GM12878 (cell line): ENCODE measurements at regions not wholly inside any gene's neighbourhood (a gene's known extent, or its start where the extent isn't known, plus 50 kb on each side); places are given as distances from the start of the nearest gene placed in this dataset.

Experiments
- ATAC-seq: fragments of 200-7000 bp; cut with Tn5 transposase; 3 replicates; pipeline ENCODE4 v1.9.1; 2020; ENCODE audit warnings: mild to moderate bottlenecking, moderate library complexity
- BruUV-seq: library from RNA; stranded (reverse); fragments of 400-500 nt; replicated peaks from 2 replicates; lab custom pipeline; 2021; lab: Mats Ljungman, UMichigan
- CTCF ChIA-PET: fragments of 300-600 bp; sonication (Branson Sonifier 250); formaldehyde crosslinking; extraction: SDS; loops from one replicate; lab custom pipeline; 2021; ENCODE audit warnings: inconsistent platforms; lab: Yijun Ruan, JAX
- POLR2A ChIA-PET: fragments of 350-600 bp; formaldehyde crosslinking; extraction: SDS; loops from one replicate; lab custom pipeline; 2021; ENCODE audit warnings: inconsistent platforms; lab: Charles Lee
- RAD21 ChIA-PET: fragments of 300-600 bp; sonication (Branson Sonifier 250); formaldehyde crosslinking; loops from one replicate; lab custom pipeline; 2023; ENCODE audit warnings: antibody characterized with exemption; ENCODE audit not compliant: unreplicated experiment; lab: Charles Lee
- SMC1A ChIA-PET: fragments of 300-600 bp; sonication (Branson Sonifier 250); formaldehyde crosslinking; loops from one replicate; lab custom pipeline; 2023; ENCODE audit not compliant: unreplicated experiment, uncharacterized antibody; lab: Charles Lee
- DNase-seq: peaks from one replicate; pipeline ENCODE4 v3.0.0-alpha.2; 2011; ENCODE audit warnings: low read depth, low spot score
- FAIRE-seq: peaks from 3 replicates; lab custom pipeline; 2011; peaks lifted over from hg19 to GRCh38; lab: Jason Lieb, UNC
- H2AFZ ChIP-seq: 2 replicates; pipeline ENCODE4 v1.6.0; 2011; ENCODE audit warnings: low read depth, low read length, control low read depth; ENCODE audit not compliant: control insufficient read depth
- H3K27ac ChIP-seq: 2 replicates; pipeline ENCODE4 v1.5.1; 2011; ENCODE audit warnings: control low read depth; ENCODE audit not compliant: control insufficient read depth, insufficient read depth
- H3K27me3 ChIP-seq, 2 experiments: replicated peaks in 1 of 2; 2 replicates each; pipeline versions ENCODE4 v1.6.0 to v1.6.1; 2011; ENCODE audit warnings: low read length in 1 of 2; ENCODE audit not compliant: control insufficient read depth in 2 of 2, insufficient read depth in 2 of 2
- H3K36me3 ChIP-seq, 2 experiments: 2 replicates each; pipeline ENCODE4 v1.5.1; 2011; ENCODE audit warnings: low read length in 1 of 2; ENCODE audit not compliant: control insufficient read depth in 2 of 2, insufficient read depth in 2 of 2
- H3K4me1 ChIP-seq: 2 replicates; pipeline ENCODE4 v1.6.1; 2011; ENCODE audit warnings: mild to moderate bottlenecking, low read length, moderate library complexity, mixed read lengths; ENCODE audit not compliant: control insufficient read depth, insufficient read depth
- H3K4me2 ChIP-seq: 2 replicates; pipeline ENCODE4 v1.6.0; 2011; ENCODE audit warnings: control low read depth; ENCODE audit not compliant: control insufficient read depth, insufficient read depth
- H3K4me3 ChIP-seq: fragments of 200-600 bp; sonication (generic); 2 replicates; pipeline ENCODE4 v1.5.1; 2016
- H3K79me2 ChIP-seq: 2 replicates; pipeline ENCODE4 v1.6.0; 2011; ENCODE audit warnings: low read length; ENCODE audit not compliant: control insufficient read depth, insufficient read depth
- H3K9ac ChIP-seq: 2 replicates; pipeline ENCODE4 v1.8.0; 2011; ENCODE audit warnings: low read length, control low read depth, mixed read lengths; ENCODE audit not compliant: control insufficient read depth, insufficient read depth
- H3K9me3 ChIP-seq: replicated peaks from 3 replicates; pipeline ENCODE4 v1.5.1; 2011; ENCODE audit warnings: mild to moderate bottlenecking, low read length; ENCODE audit not compliant: control insufficient read depth, insufficient read depth
- H4K20me1 ChIP-seq: 2 replicates; pipeline ENCODE4 v1.6.0; 2011; ENCODE audit not compliant: control insufficient read depth, insufficient read depth
- BCL3 ChIP-seq: IDR thresholded peaks from 2 replicates; pipeline ENCODE4 v1.6.1; 2011; ENCODE audit warnings: borderline replicate concordance, low read depth, mild to moderate bottlenecking, moderate library complexity, low read length; ENCODE audit not compliant: insufficient read depth, poor library complexity, severe bottlenecking
- BCLAF1 ChIP-seq: fragments of 450-650 bp; IDR thresholded peaks from 2 replicates; pipeline ENCODE4 v1.6.1; 2017; ENCODE audit warnings: antibody characterized with exemption, mild to moderate bottlenecking, moderate library complexity
- BRCA1 ChIP-seq: IDR thresholded peaks from 2 replicates; pipeline ENCODE4 v1.6.1; 2011; ENCODE audit warnings: low read depth, low read length, improper control_type of control experiment
- CHD4 ChIP-seq: fragments of 200-600 bp; sonication (generic); IDR thresholded peaks from 2 replicates; pipeline ENCODE4 v1.6.1; 2016; ENCODE audit warnings: mild to moderate bottlenecking
- IRF4 ChIP-seq: IDR thresholded peaks from 2 replicates; pipeline ENCODE4 v1.6.1; 2011; ENCODE audit warnings: low read depth, low read length
- KDM1A ChIP-seq: fragments of 200-600 bp; sonication (generic); IDR thresholded peaks from 2 replicates; pipeline ENCODE4 v1.6.1; 2016; ENCODE audit warnings: borderline replicate concordance
- MEF2A ChIP-seq: IDR thresholded peaks from 2 replicates; pipeline ENCODE4 v1.6.1; 2011; ENCODE audit warnings: low read depth, mild to moderate bottlenecking, low read length, moderate library complexity; ENCODE audit not compliant: insufficient read depth
- MEF2B ChIP-seq: fragments of 450-650 bp; IDR thresholded peaks from 2 replicates; pipeline ENCODE4 v1.6.1; 2018; ENCODE audit warnings: mild to moderate bottlenecking, moderate library complexity; ENCODE audit not compliant: partially characterized antibody, poor library complexity, severe bottlenecking
- NRF1 ChIP-seq: conservative IDR thresholded peaks from 2 replicates; pipeline ENCODE4 v1.6.1; 2011; ENCODE audit warnings: mild to moderate bottlenecking, low read depth, low read length, improper control_type of control experiment
- POLR2AphosphoS5 ChIP-seq: IDR thresholded peaks from 2 replicates; pipeline ENCODE4 v1.6.1; 2011; ENCODE audit warnings: mild to moderate bottlenecking, low read length, inconsistent platforms
- SKIL ChIP-seq: fragments of 450-650 bp; IDR thresholded peaks from 2 replicates; pipeline ENCODE4 v1.6.1; 2017; ENCODE audit warnings: mild to moderate bottlenecking, low read depth, inconsistent platforms; ENCODE audit not compliant: poor library complexity, severe bottlenecking
- USF2 ChIP-seq: IDR thresholded peaks from 2 replicates; pipeline ENCODE4 v1.6.1; 2011; ENCODE audit warnings: low read depth, low read length, improper control_type of control experiment, borderline replicate concordance
- WGBS: methylation state at CpG from one replicate; pipeline ENCODE4 v1.1.6; 2016; ENCODE audit warnings: low lambda C conversion rate; ENCODE audit not compliant: insufficient replicate concordance, insufficient coverage; ENCODE audit errors: missing lambda C conversion rate; 5-methylcytosine and 5-hydroxymethylcytosine counted together
- in situ Hi-C: fragments of 300-500 bp; cut with MboI; formaldehyde crosslinking; loops from 9 replicates; pipeline ENCODE4 v1.14.3; 2018; ENCODE audit warnings: mixed read lengths
- intact Hi-C: fragments of 100-400 bp; cut with micrococcal nuclease; formaldehyde crosslinking; loops from one replicate; pipeline ENCODE4 v1.14.2; 2022; ENCODE audit not compliant: unreplicated experiment

GRCh38 chr12:65659681-65660080, 164.6 kb upstream of the HMGA2 start:
- H3K9me3 ChIP-seq = no peaks in the 10 kb centered on the region
- H3K79me2 ChIP-seq = no peaks in the 10 kb centered on the region
- ChIA-PET RAD21 (no interaction called here), POLR2A (no interaction called here), CTCF (no interaction called here), SMC1A (no interaction called here)
- H3K27ac ChIP-seq = no peak overlapping the region
- DNase-seq (no peak), ATAC-seq (no peak), FAIRE-seq (no peak)
- in situ Hi-C loops = no loop called here
- no peaks in the 10 kb centered on the region for H4K20me1 ChIP-seq
- H3K27me3 ChIP-seq = 0 out of 4 replicates have a peak, but pooled peaks cover 0 to 2% of the 10 kb centered on the region in 2 experiments
- no peaks in the 10 kb centered on the region for H3K4me1 ChIP-seq
- TF ChIP-seq BCLAF1 (no peak), BCL3 (no peak), POLR2AphosphoS5 (no peak), SKIL (no peak), KDM1A (no peak), BRCA1 (no peak), IRF4 (no peak), NRF1 (no peak), CHD4 (no peak), MEF2B (no peak), MEF2A (no peak), USF2 (no peak)
- no peak overlapping the region for H3K9ac ChIP-seq
- H3K4me3 ChIP-seq = no peak overlapping the region
- no peak overlapping the region for H2AFZ ChIP-seq
- BruUV-seq = no TSS peak
- WGBS = 31% methylated on average over 1 of the region's 1 CpG
- no peaks in the 10 kb centered on the region for H3K36me3 ChIP-seq
- intact Hi-C loops = no loop called here
- no peak overlapping the region for H3K4me2 ChIP-seq
